Kidney (tissue), 13 donors: ENCODE measurements at regions not wholly inside any gene's neighbourhood (a gene's known extent, or its start where the extent isn't known, plus 50 kb on each side); places are given as distances from the start of the nearest gene placed in this dataset.

Experiments
- DNase-seq, 5 donors: peaks; one replicate each; pipeline ENCODE4 v3.0.0-alpha.2; 2013 to 2020
- FAIRE-seq: peaks from 2 replicates; lab custom pipeline; 2012; peaks lifted over from hg19 to GRCh38; lab: Jason Lieb, UNC
- H3K27ac ChIP-seq, 2 donors: one replicate each; pipeline ENCODE4 v1.7.0; 2013; ENCODE audit warnings: low read depth in 2 of 2, low read length in 2 of 2, inconsistent platforms in 1 of 2
- H3K27me3 ChIP-seq: one replicate; pipeline ENCODE4 v1.7.1; 2013; ENCODE audit warnings: low read length, inconsistent platforms; ENCODE audit not compliant: control insufficient read depth, insufficient read depth
- H3K36me3 ChIP-seq, 3 donors: one replicate each; pipeline versions ENCODE4 v1.7.0 to v1.7.1; 2013; ENCODE audit warnings: low read length in 3 of 3, control low read depth in 1 of 3, inconsistent platforms in 1 of 3; ENCODE audit not compliant: insufficient read depth in 3 of 3, control insufficient read depth in 2 of 3
- H3K4me1 ChIP-seq, 3 donors: one replicate each; pipeline versions ENCODE4 v1.7.0 to v1.7.1; 2013; ENCODE audit warnings: low read length in 3 of 3, inconsistent platforms in 1 of 3, low read depth in 1 of 3; ENCODE audit not compliant: control insufficient read depth in 2 of 3, insufficient read depth in 2 of 3
- H3K4me3 ChIP-seq, 3 donors: one replicate each; pipeline versions ENCODE4 v1.7.0 to v1.8.1; 2013; ENCODE audit warnings: low read length in 3 of 3, control low read depth in 1 of 3, inconsistent platforms in 1 of 3
- H3K9ac ChIP-seq, 3 donors: one replicate each; pipeline versions ENCODE4 v1.7.0 to v1.7.1; 2013; ENCODE audit warnings: low read length in 3 of 3, control low read depth in 1 of 3, inconsistent platforms in 1 of 3
- H3K9me3 ChIP-seq, 3 donors: one replicate each; pipeline versions ENCODE4 v1.7.0 to v1.7.1; 2013; ENCODE audit warnings: low read length in 3 of 3, control low read depth in 1 of 3, inconsistent platforms in 1 of 3; ENCODE audit not compliant: control insufficient read depth in 2 of 3, insufficient read depth in 1 of 3
- CTCF ChIP-seq: IDR thresholded peaks from 3 replicates; pipeline ENCODE4 v1.5.1; 2012; ENCODE audit warnings: mild to moderate bottlenecking, moderate library complexity, borderline replicate concordance; ENCODE audit not compliant: insufficient read depth; ENCODE audit errors: extremely low read depth
- intact Hi-C: fragments of 100-400 bp; cut with DNase I; formaldehyde crosslinking; loops from one replicate; pipeline ENCODE4 v1.11.1; 2022
- donor health status: control.
- donor health status: control.
- donor health status: control.
- donor health status: control.
- donor health status: control.
- donor health status: DM: yes; HTN: yes; CAD: no.
- donor health status: Normal renal cell carcinoma (clear cell type).

- Histone ChIP-seq H3K9me3 (no peaks in the 10 kb centered on the region), H3K36me3 (no peaks in the 10 kb centered on the region), H3K4me1 (no peaks in the 10 kb centered on the region), H3K27me3 (no peaks in the 10 kb centered on the region), H3K27ac (no peak overlapping the region), H3K9ac (no peak overlapping the region), H3K4me3 (no peak overlapping the region)
- FAIRE-seq (no peak), DNase-seq (no peak)
- TF ChIP-seq CTCF: no peak
- intact Hi-C loops: no loop called here
Measured at GRCh38 chr10:76738991-76739390, 898.6 kb downstream of the KCNMA1 start.

- intact Hi-C loops: no loop called here
Measured at GRCh38 chr10:76736815-76737618, 900.6 kb downstream of the KCNMA1 start.

GRCh38 chr10:76736392-76736791 is 901.2 kb downstream of the KCNMA1 start:
- Histone ChIP-seq H3K9me3 (peaks cover 0 to under 1% (median 0%) of the 10 kb centered on the region in 3 donors), H3K27ac (no peak overlapping the region), H3K36me3 (no peaks in the 10 kb centered on the region), H3K4me1 (no peaks in the 10 kb centered on the region), H3K4me3 (no peak overlapping the region), H3K27me3 (no peaks in the 10 kb centered on the region), H3K9ac (no peak overlapping the region)
- TF ChIP-seq CTCF: no peak
- DNase-seq (no peak), FAIRE-seq (no peak)
- intact Hi-C loops: no loop called here

More at GRCh38 chr10:76736815-76737618, 900.6 kb downstream of the KCNMA1 start:
- no peaks in the 10 kb centered on the region for H3K4me1 ChIP-seq
- no peak for FAIRE-seq
- no peak overlapping the region for H3K4me3 ChIP-seq
- DNase-seq: no peak
- no peaks in the 10 kb centered on the region for H3K36me3 ChIP-seq
- H3K27ac ChIP-seq: no peak overlapping the region
- TF ChIP-seq CTCF: no peak
- H3K9ac ChIP-seq: no peak overlapping the region
- H3K9me3 ChIP-seq: no peaks in the 10 kb centered on the region
- H3K27me3 ChIP-seq: no peaks in the 10 kb centered on the region
